GM23338 (cell line): ENCODE measurements at regions not wholly inside any gene's neighbourhood (a gene's known extent, or its start where the extent isn't known, plus 50 kb on each side); places are given as distances from the start of the nearest gene placed in this dataset.

ENCODE experiments used
- ATAC-seq: fragments of 200-7000 bp; cut with Tn5 transposase; 3 replicates; pipeline ENCODE4 v1.9.1; 2020
- DNase-seq: peaks from one replicate; pipeline ENCODE4 v3.0.0-alpha.2; 2015; ENCODE audit warnings: low spot score
- H2AFZ ChIP-seq: fragments of 200-600 bp; sonication (generic); 2 replicates; pipeline ENCODE4 v1.8.0; 2016; ENCODE audit warnings: antibody characterized with exemption, mild to moderate bottlenecking, moderate library complexity
- H3F3A ChIP-seq: fragments of 200-600 bp; sonication (generic); replicated peaks from 2 replicates; pipeline ENCODE4 v1.8.0; 2017; ENCODE audit warnings: antibody characterized with exemption, mixed run types, low read depth
- H3K27ac ChIP-seq: fragments of 200-600 bp; sonication (generic); 2 replicates; pipeline ENCODE4 v1.6.1; 2016; ENCODE audit warnings: low read depth
- H3K27me3 ChIP-seq: fragments of 200-600 bp; sonication (generic); 2 replicates; pipeline ENCODE4 v1.8.0; 2016; ENCODE audit warnings: mild to moderate bottlenecking, mixed run types, moderate library complexity; ENCODE audit not compliant: insufficient read depth
- H3K36me3 ChIP-seq: fragments of 200-600 bp; sonication (generic); 2 replicates; pipeline ENCODE4 v1.8.0; 2016; ENCODE audit warnings: mild to moderate bottlenecking; ENCODE audit not compliant: insufficient read depth
- H3K4me1 ChIP-seq: fragments of 200-600 bp; sonication (generic); 2 replicates; pipeline ENCODE4 v1.8.0; 2016; ENCODE audit warnings: mild to moderate bottlenecking, moderate library complexity; ENCODE audit not compliant: insufficient read depth
- H3K4me2 ChIP-seq: fragments of 200-600 bp; sonication (generic); 2 replicates; pipeline ENCODE4 v1.7.1; 2017; ENCODE audit warnings: mixed run types
- H3K4me3 ChIP-seq: fragments of 200-600 bp; sonication (generic); 2 replicates; pipeline ENCODE4 v1.6.1; 2016; ENCODE audit warnings: mixed run types
- H3K79me2 ChIP-seq: fragments of 200-600 bp; sonication (generic); replicated peaks from 2 replicates; pipeline ENCODE4 v1.8.0; 2017; ENCODE audit warnings: mild to moderate bottlenecking; ENCODE audit not compliant: insufficient read depth
- H3K9me2 ChIP-seq: fragments of 200-600 bp; sonication (generic); 2 replicates; pipeline ENCODE4 v1.8.0; 2017; ENCODE audit not compliant: insufficient read depth
- H4K20me1 ChIP-seq: fragments of 200-600 bp; sonication (generic); replicated peaks from 2 replicates; pipeline ENCODE4 v1.8.0; 2017; ENCODE audit warnings: mild to moderate bottlenecking; ENCODE audit not compliant: insufficient read depth
- H3K27ac Mint-ChIP-seq: 2 replicates; pipeline ENCODE4 v1.8.0; 2020; ENCODE audit warnings: inconsistent platforms, mild to moderate bottlenecking, moderate library complexity, mixed read lengths
- H3K27me3 Mint-ChIP-seq: 3 replicates; pipeline ENCODE4 v1.8.0; 2022; ENCODE audit warnings: low read depth, mild to moderate bottlenecking, moderate library complexity, mixed read lengths, inconsistent platforms; ENCODE audit not compliant: insufficient read depth, poor library complexity
- H3K36me3 Mint-ChIP-seq: 3 replicates; pipeline ENCODE4 v1.8.0; 2021; ENCODE audit warnings: low read depth, mild to moderate bottlenecking, inconsistent platforms, moderate library complexity, mixed read lengths
- H3K4me1 Mint-ChIP-seq: 3 replicates; pipeline ENCODE4 v1.8.0; 2020; ENCODE audit warnings: mild to moderate bottlenecking, inconsistent platforms, mixed read lengths
- H3K4me3 Mint-ChIP-seq: 3 replicates; pipeline ENCODE4 v1.8.0; 2021; ENCODE audit warnings: moderate library complexity, mild to moderate bottlenecking, inconsistent platforms, mixed read lengths
- H3K9me3 Mint-ChIP-seq: 3 replicates; pipeline ENCODE4 v1.8.0; 2020; ENCODE audit warnings: moderate library complexity, mild to moderate bottlenecking, inconsistent platforms, mixed read lengths
- CTCF ChIP-seq, 2 experiments: fragments of 200-600 bp in 1 of 2; sonication (generic) in 1 of 2; conservative IDR thresholded peaks; 2 replicates each; pipeline versions ENCODE4 v1.5.1 to v1.6.1; 2016 to 2017; ENCODE audit warnings: antibody characterized with exemption in 2 of 2, low read depth in 2 of 2, mild to moderate bottlenecking in 2 of 2, moderate library complexity in 1 of 2
- ETS1 ChIP-seq: IDR thresholded peaks from 2 replicates; pipeline ENCODE4 v1.6.1; 2016; ENCODE audit warnings: antibody characterized with exemption
- EZH2 ChIP-seq: fragments of 200-600 bp; sonication (generic); IDR thresholded peaks from one replicate; pipeline ENCODE4 v1.8.0; 2017; ENCODE audit warnings: antibody characterized with exemption, mild to moderate bottlenecking, low read depth; ENCODE audit not compliant: unreplicated experiment
- EZH2phosphoT487 ChIP-seq: fragments of 200-600 bp; sonication (generic); IDR thresholded peaks from one replicate; pipeline ENCODE4 v1.8.1; 2018; ENCODE audit warnings: antibody characterized with exemption; ENCODE audit not compliant: unreplicated experiment
- POLR2AphosphoS5 ChIP-seq: IDR thresholded peaks from 2 replicates; pipeline ENCODE4 v1.6.1; 2016; ENCODE audit warnings: antibody characterized with exemption, low read depth
- ZNF114 ChIP-seq: fragments of 250-450 bp; sonication (Bioruptor Pico); IDR thresholded peaks from 2 replicates; pipeline ENCODE4 v1.5.0; 2020; ENCODE audit warnings: mild to moderate bottlenecking, moderate library complexity
- ZNF462 ChIP-seq: fragments of 250-450 bp; sonication (Bioruptor Pico); IDR thresholded peaks from 2 replicates; pipeline ENCODE4 v1.5.0; 2020; ENCODE audit warnings: mild to moderate bottlenecking, moderate library complexity

DNA sequence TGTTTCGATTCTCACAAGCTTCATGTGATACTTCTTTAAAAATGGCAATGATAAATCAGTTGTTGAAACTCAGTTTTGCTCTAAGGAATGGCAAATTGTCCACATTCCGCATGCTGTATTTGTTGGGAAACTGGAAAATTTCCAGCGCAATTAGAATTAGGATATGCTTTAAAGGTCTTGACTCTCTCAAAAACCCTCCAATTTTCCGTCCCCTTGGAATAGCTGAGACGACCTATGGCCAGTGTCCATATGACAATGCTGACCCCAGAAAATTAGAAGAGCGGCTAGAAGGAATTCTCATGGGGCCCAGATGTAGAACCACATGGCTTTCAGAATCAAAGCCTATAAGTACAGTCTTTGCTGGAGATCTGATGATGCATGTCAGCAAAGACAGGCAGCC is 170.8 kb downstream of the TMEM18 start:
- Histone ChIP-seq H3K9me2 (no peaks in the 10 kb centered on the region), H3K27me3 (no peaks in the 10 kb centered on the region), H3K79me2 (no peaks in the 10 kb centered on the region), H3K4me1 (no peaks in the 10 kb centered on the region), H3F3A (no peaks in the 10 kb centered on the region), H2AFZ (no peak overlapping the region), H4K20me1 (no peaks in the 10 kb centered on the region), H3K4me3 (no peak overlapping the region), H3K36me3 (no peaks in the 10 kb centered on the region), H3K27ac (no peak overlapping the region), H3K4me2 (no peak overlapping the region)
- Mint-ChIP-seq H3K36me3 (no peaks in the 10 kb centered on the region), H3K4me1 (peaks cover 17% of the 10 kb centered on the region), H3K27ac (no peak overlapping the region), H3K27me3 (peaks cover 5% of the 10 kb centered on the region), H3K4me3 (no peak overlapping the region; the same call in 2 of the 3 replicates), H3K9me3 (0 out of 3 replicates have a peak, but pooled peaks cover 3% of the 10 kb centered on the region)
- no peak for ATAC-seq
- no peak for DNase-seq
- TF ChIP-seq ZNF114 (CRISPR knock-in tag) (no peak), CTCF (conservative IDR thresholded peaks at IDR 0.05; ENCODE audit: low read depth in 2 of 2) (no peak), EZH2phosphoT487 (no peak), EZH2 (no peak), ETS1 (no peak), ZNF462 (CRISPR knock-in tag) (no peak), POLR2AphosphoS5 (no peak)
